Right lung (tissue), 2 donors: ENCODE measurements at regions not wholly inside any gene's neighbourhood (a gene's known extent, or its start where the extent isn't known, plus 50 kb on each side); places are given as distances from the start of the nearest gene placed in this dataset.

Source experiments
- DNase-seq, 2 donors: peaks; one replicate each; pipeline ENCODE4 v3.0.0-alpha.2; 2013

- no peak for DNase-seq
Observed at GRCh38 chr13:68030152-68030809, 800.1 kb upstream of the PCDH9 start.

GRCh38 chr13:68028701-68029100 is 798.6 kb upstream of the PCDH9 start:
- DNase-seq: no peak

- DNase-seq: no peak
Observed at GRCh38 chr13:68027306-68027705, 797.2 kb upstream of the PCDH9 start.

GRCh38 chr13:68026077-68026476 is 795.9 kb upstream of the PCDH9 start:
- DNase-seq: no peak

- DNase-seq: no peak
Observed at GRCh38 chr13:68025604-68026003, 795.5 kb upstream of the PCDH9 start.

GRCh38 chr13:68023838-68024581 is 793.9 kb upstream of the PCDH9 start:
- no peak for DNase-seq

- no peak for DNase-seq
Observed at GRCh38 chr13:68019901-68020300, 789.8 kb upstream of the PCDH9 start.

GRCh38 chr13:68009546-68009945 is 779.4 kb upstream of the PCDH9 start:
- DNase-seq: no peak

- no peak for DNase-seq
Observed at GRCh38 chr13:68007576-68007975, 777.4 kb upstream of the PCDH9 start.

- no peak for DNase-seq
Observed at GRCh38 chr13:67996101-67996500, 766.0 kb upstream of the PCDH9 start.

- no peak for DNase-seq
Observed at GRCh38 chr13:67990868-67991267, 760.7 kb upstream of the PCDH9 start.

GRCh38 chr13:67986234-67986633 is 756.1 kb upstream of the PCDH9 start:
- no peak for DNase-seq

GRCh38 chr13:67977066-67977465 is 746.9 kb upstream of the PCDH9 start:
- DNase-seq: no peak

GRCh38 chr13:67971291-67971690 is 741.2 kb upstream of the PCDH9 start:
- DNase-seq: no peak

- no peak for DNase-seq
Observed at GRCh38 chr13:67967031-67967430, 736.9 kb upstream of the PCDH9 start.

GRCh38 chr13:67966065-67966464 is 735.9 kb upstream of the PCDH9 start:
- no peak for DNase-seq

GRCh38 chr13:67964986-67965385 is 734.9 kb upstream of the PCDH9 start:
- no peak for DNase-seq

- no peak for DNase-seq
Observed at GRCh38 chr13:67964091-67964490, 734.0 kb upstream of the PCDH9 start.

GRCh38 chr13:67961331-67961730 is 731.2 kb upstream of the PCDH9 start:
- peak in 1 of 2 donors; percentile 3 for DNase-seq

- DNase-seq: no peak
Observed at GRCh38 chr13:67951431-67951830, 721.3 kb upstream of the PCDH9 start.

GRCh38 chr13:67950603-67951002 is 720.5 kb upstream of the PCDH9 start:
- no peak for DNase-seq

GRCh38 chr13:67946131-67946530 is 716.0 kb upstream of the PCDH9 start:
- no peak for DNase-seq

- no peak for DNase-seq
Observed at GRCh38 chr13:67943116-67943515, 713.0 kb upstream of the PCDH9 start.

GRCh38 chr13:67935626-67936025 is 705.5 kb upstream of the PCDH9 start:
- DNase-seq: no peak
